Hepatocyte (in vitro differentiated cells): ENCODE measurements at regions not wholly inside any gene's neighbourhood (a gene's known extent, or its start where the extent isn't known, plus 50 kb on each side); places are given as distances from the start of the nearest gene placed in this dataset.

Experiments used
- CTCF ChIP-seq: fragments of 200-600 bp; sonication (generic); IDR thresholded peaks from 2 replicates; pipeline ENCODE4 v1.5.1; 2016; ENCODE audit warnings: antibody characterized with exemption, mild to moderate bottlenecking; ENCODE audit not compliant: poor library complexity
- EZH2 ChIP-seq: fragments of 200-600 bp; sonication (generic); IDR thresholded peaks from 2 replicates; pipeline ENCODE4 v1.6.1; 2016; ENCODE audit warnings: antibody characterized with exemption, mild to moderate bottlenecking, borderline replicate concordance
- EZH2phosphoT487 ChIP-seq: fragments of 200-600 bp; sonication (generic); IDR thresholded peaks from one replicate; pipeline ENCODE4 v1.6.1; 2018; ENCODE audit warnings: antibody characterized with exemption, mild to moderate bottlenecking, low read depth, moderate library complexity; ENCODE audit not compliant: unreplicated experiment, severe bottlenecking

DNA sequence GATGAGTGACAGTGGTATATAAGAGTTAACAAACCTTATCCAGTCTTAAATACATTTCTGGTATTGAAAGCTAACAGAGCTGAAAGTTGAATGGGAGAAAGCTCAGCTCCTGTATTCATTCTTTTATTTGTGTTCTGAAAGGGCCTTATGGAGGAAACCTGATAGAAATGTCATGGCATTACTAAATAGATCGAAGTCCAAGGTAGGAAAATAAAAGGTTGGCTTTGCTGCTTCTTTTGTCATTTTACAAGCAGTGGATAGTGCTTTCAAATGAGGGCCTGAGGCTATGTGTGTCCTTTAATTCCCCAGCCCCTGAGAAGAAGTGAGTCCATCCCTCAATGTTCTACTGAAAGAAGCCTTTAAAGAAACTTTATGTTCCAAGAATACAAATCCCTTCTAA lies 974.3 kb upstream of the INTU start:
- TF ChIP-seq CTCF (no peak), EZH2phosphoT487 (no peak), EZH2 (no peak)
